ENCODE measurements at regions not wholly inside any gene's neighbourhood (a gene's known extent, or its start where the extent isn't known, plus 50 kb on each side); places are given as distances from the start of the nearest gene placed in this dataset.

GRCh38 chr6:51015394-51015793 lies 196.7 kb downstream of the TFAP2B start:
- H3K27ac ChIP-seq (ENCODE audit: low read length) = no peak overlapping the region

GRCh38 chr6:51016489-51016888 lies 197.8 kb downstream of the TFAP2B start:
- H3K9ac ChIP-seq (ENCODE audit: low read length) = no peak overlapping the region
- TF ChIP-seq CTCF (IDR thresholded peaks at IDR 0.05; ENCODE audit: poor library complexity, severe bottlenecking) (no peak), EZH2 (IDR thresholded peaks at IDR 0.05; ENCODE audit: borderline replicate concordance, insufficient read depth, low read length, poor library complexity, severe bottlenecking) (no peak), POLR2AphosphoS5 (IDR thresholded peaks at IDR 0.05) (no peak), TAF1 (IDR thresholded peaks at IDR 0.05; ENCODE audit: low read depth) (no peak), REST (IDR thresholded peaks at IDR 0.05; ENCODE audit: borderline replicate concordance) (no peak), EP300 (conservative IDR thresholded peaks at IDR 0.05; ENCODE audit: poor library complexity, severe bottlenecking) (no peak), MXI1 (conservative IDR thresholded peaks at IDR 0.05; ENCODE audit: poor library complexity, severe bottlenecking) (no peak)
- no peaks in the 10 kb centered on the region for H3F3A ChIP-seq (ENCODE audit: insufficient read depth, low read length, poor library complexity, severe bottlenecking)
- H3K27me3 ChIP-seq (ENCODE audit: insufficient read depth, low read depth, low read length) = no peaks in the 10 kb centered on the region
- no peaks in the 10 kb centered on the region for H3K9me2 ChIP-seq (ENCODE audit: insufficient read depth, low read length)
- H3K9me3 ChIP-seq (ENCODE audit: low read length) = no peaks in the 10 kb centered on the region
- no peaks in the 10 kb centered on the region for H3K36me3 ChIP-seq (ENCODE audit: insufficient read depth, low read length)
- H3K4me3 ChIP-seq (ENCODE audit: low read length) = no peak overlapping the region
- no peak overlapping the region for H2AFZ ChIP-seq (ENCODE audit: low read depth, low read length)
- H3K79me2 ChIP-seq (replicated peaks; ENCODE audit: insufficient read depth, low read length) = no peaks in the 10 kb centered on the region
- H3K27ac ChIP-seq (ENCODE audit: low read length) = no peak overlapping the region
- H3K4me2 ChIP-seq (ENCODE audit: low read length) = no peak overlapping the region
- no peaks in the 10 kb centered on the region for H4K20me1 ChIP-seq (ENCODE audit: insufficient read depth)

More at GRCh38 chr6:51015394-51015793, 196.7 kb downstream of the TFAP2B start:
- Histone ChIP-seq H3K36me3 (ENCODE audit: insufficient read depth, low read length) (no peaks in the 10 kb centered on the region), H3K4me2 (ENCODE audit: low read length) (no peak overlapping the region), H3K9me2 (ENCODE audit: insufficient read depth, low read length) (no peaks in the 10 kb centered on the region), H3K9ac (ENCODE audit: low read length) (no peak overlapping the region), H3F3A (ENCODE audit: insufficient read depth, low read length, poor library complexity, severe bottlenecking) (no peaks in the 10 kb centered on the region), H2AFZ (ENCODE audit: low read depth, low read length) (no peak overlapping the region), H3K79me2 (replicated peaks; ENCODE audit: insufficient read depth, low read length) (no peaks in the 10 kb centered on the region), H4K20me1 (ENCODE audit: insufficient read depth) (no peaks in the 10 kb centered on the region), H3K27me3 (ENCODE audit: insufficient read depth, low read depth, low read length) (no peaks in the 10 kb centered on the region), H3K4me3 (ENCODE audit: low read length) (no peak overlapping the region), H3K9me3 (ENCODE audit: low read length) (no peaks in the 10 kb centered on the region)
- TF ChIP-seq REST (IDR thresholded peaks at IDR 0.05; ENCODE audit: borderline replicate concordance) (no peak), RAD21 (conservative IDR thresholded peaks at IDR 0.05) (no peak), MXI1 (conservative IDR thresholded peaks at IDR 0.05; ENCODE audit: poor library complexity, severe bottlenecking) (no peak), TAF1 (IDR thresholded peaks at IDR 0.05; ENCODE audit: low read depth) (no peak), SMC3 (conservative IDR thresholded peaks at IDR 0.05; ENCODE audit: poor library complexity) (no peak), EP300 (conservative IDR thresholded peaks at IDR 0.05; ENCODE audit: poor library complexity, severe bottlenecking) (no peak), CTCF (IDR thresholded peaks at IDR 0.05; ENCODE audit: poor library complexity, severe bottlenecking) (no peak), EZH2 (IDR thresholded peaks at IDR 0.05; ENCODE audit: borderline replicate concordance, insufficient read depth, low read length, poor library complexity, severe bottlenecking) (no peak), POLR2AphosphoS5 (IDR thresholded peaks at IDR 0.05) (no peak)

Data from neural cell (in vitro differentiated cells).